ENCODE measurements at regions not wholly inside any gene's neighbourhood (a gene's known extent, or its start where the extent isn't known, plus 50 kb on each side); places are given as distances from the start of the nearest gene placed in this dataset.
"Not testable (repeated sequence)": the region's sequence is repeated elsewhere in the genome, so short reads cannot be mapped to it uniquely, and the experiment has no call there.

GRCh38 chr13:82458169-82458568 lies 1424.1 kb downstream of the SLITRK1 start:
- DNase-seq (ENCODE audit: unreplicated experiment): no peak
- peaks cover 10% of the 10 kb centered on the region for H3K9me3 Mint-ChIP-seq (ENCODE audit: unreplicated experiment)
- H3K27ac Mint-ChIP-seq (ENCODE audit: low read depth, unreplicated experiment): no peak overlapping the region
- no peak overlapping the region for H3K4me3 Mint-ChIP-seq (ENCODE audit: unreplicated experiment)
- no TSS peak for BruUV-seq (replicated peaks)
- no peaks in the 10 kb centered on the region for H3K4me1 Mint-ChIP-seq (ENCODE audit: insufficient read depth, unreplicated experiment)
- intact Hi-C loops (cut with micrococcal nuclease): no loop called here
- no peak for TF ChIP-seq CTCF (IDR thresholded peaks at IDR 0.05; ENCODE audit: unreplicated experiment)
- POLR2A ChIA-PET: no interaction called here
- CTCF ChIA-PET: no interaction called here
- H3K36me3 Mint-ChIP-seq (ENCODE audit: insufficient read depth, unreplicated experiment): no peaks in the 10 kb centered on the region
- no peaks in the 10 kb centered on the region for H3K27me3 Mint-ChIP-seq (ENCODE audit: insufficient read depth, unreplicated experiment)

GRCh38 chr13:82457548-82457947 lies 1424.7 kb downstream of the SLITRK1 start:
- H3K9me3 Mint-ChIP-seq (ENCODE audit: unreplicated experiment): peaks cover 10% of the 10 kb centered on the region
- H3K4me3 Mint-ChIP-seq (ENCODE audit: unreplicated experiment); DNase-seq (ENCODE audit: unreplicated experiment); intact Hi-C loops (cut with micrococcal nuclease); H3K36me3 Mint-ChIP-seq (ENCODE audit: insufficient read depth, unreplicated experiment); BruUV-seq (replicated peaks); POLR2A ChIA-PET; H3K27me3 Mint-ChIP-seq (ENCODE audit: insufficient read depth, unreplicated experiment); H3K4me1 Mint-ChIP-seq (ENCODE audit: insufficient read depth, unreplicated experiment); H3K27ac Mint-ChIP-seq (ENCODE audit: low read depth, unreplicated experiment): not testable (repeated sequence)
- CTCF ChIA-PET: interaction anchor here (0.7 kb wide), 1 partner anchor 20 kb away, joined by 3 read pairs; no protein-coding TSS in a partner anchor

GRCh38 chr13:82447416-82448077 lies 1434.7 kb downstream of the SLITRK1 start:
- no TSS peak for BruUV-seq (replicated peaks)
- ChIA-PET POLR2A (no interaction called here), CTCF (no interaction called here)
- intact Hi-C loops (cut with micrococcal nuclease): no loop called here
- TF ChIP-seq CTCF (IDR thresholded peaks at IDR 0.05; ENCODE audit: unreplicated experiment): no peak
- no peak for DNase-seq (ENCODE audit: unreplicated experiment)
- Mint-ChIP-seq H3K27ac (ENCODE audit: low read depth, unreplicated experiment) (no peak overlapping the region), H3K4me1 (ENCODE audit: insufficient read depth, unreplicated experiment) (no peaks in the 10 kb centered on the region), H3K4me3 (ENCODE audit: unreplicated experiment) (no peak overlapping the region), H3K9me3 (ENCODE audit: unreplicated experiment) (no peaks in the 10 kb centered on the region), H3K36me3 (ENCODE audit: insufficient read depth, unreplicated experiment) (no peaks in the 10 kb centered on the region), H3K27me3 (ENCODE audit: insufficient read depth, unreplicated experiment) (no peaks in the 10 kb centered on the region)

GRCh38 chr13:82439159-82439904 lies 1442.9 kb downstream of the SLITRK1 start:
- H3K4me1 Mint-ChIP-seq (ENCODE audit: insufficient read depth, unreplicated experiment): no peaks in the 10 kb centered on the region
- intact Hi-C loops (cut with micrococcal nuclease): no loop called here
- H3K9me3 Mint-ChIP-seq (ENCODE audit: unreplicated experiment): peaks cover 10% of the 10 kb centered on the region
- no peak overlapping the region for H3K27ac Mint-ChIP-seq (ENCODE audit: low read depth, unreplicated experiment)
- ChIA-PET POLR2A (interaction anchor here (0.8 kb wide), 1 partner anchor 15 kb away, joined by 3 read pairs; no protein-coding TSS in a partner anchor), CTCF (no interaction called here)
- H3K27me3 Mint-ChIP-seq (ENCODE audit: insufficient read depth, unreplicated experiment): no peaks in the 10 kb centered on the region
- H3K4me3 Mint-ChIP-seq (ENCODE audit: unreplicated experiment): no peak overlapping the region
- no TSS peak for BruUV-seq (replicated peaks)
- TF ChIP-seq CTCF (IDR thresholded peaks at IDR 0.05; ENCODE audit: unreplicated experiment): no peak
- no peaks in the 10 kb centered on the region for H3K36me3 Mint-ChIP-seq (ENCODE audit: insufficient read depth, unreplicated experiment)
- no peak for DNase-seq (ENCODE audit: unreplicated experiment)
